Ascending aorta (tissue), 2 donors: ENCODE measurements at regions not wholly inside any gene's neighbourhood (a gene's known extent, or its start where the extent isn't known, plus 50 kb on each side); places are given as distances from the start of the nearest gene placed in this dataset.
A peak's percentile ranks its signal among the peaks of the same experiment; 100 is the strongest.

Experiments used
- DNase-seq, 2 donors: peaks; one replicate each; pipeline ENCODE4 v3.0.0-alpha.2; 2019; ENCODE audit warnings: low spot score in 2 of 2
- H3K27ac ChIP-seq, 2 donors: fragments of 200-600 bp; sonication (generic); one replicate each; pipeline ENCODE4 v1.5.1; 2016 to 2017; ENCODE audit warnings: mild to moderate bottlenecking in 1 of 2
- H3K27me3 ChIP-seq: fragments of 200-600 bp; sonication (generic); one replicate; pipeline ENCODE4 v1.5.1; 2017
- H3K36me3 ChIP-seq, 2 donors: fragments of 200-600 bp; sonication (generic); one replicate each; pipeline ENCODE4 v1.5.1; 2016
- H3K4me1 ChIP-seq, 2 donors: fragments of 200-600 bp; sonication (generic); one replicate each; pipeline ENCODE4 v1.5.1; 2016 to 2017; ENCODE audit warnings: mild to moderate bottlenecking in 1 of 2
- H3K4me3 ChIP-seq, 2 donors: fragments of 200-600 bp; sonication (generic); one replicate each; pipeline ENCODE4 v1.5.1; 2016 to 2017; ENCODE audit warnings: mild to moderate bottlenecking in 1 of 2
- H3K9me3 ChIP-seq, 2 donors: fragments of 200-600 bp; sonication (generic); one replicate each; pipeline ENCODE4 v1.5.1; 2016
- intact Hi-C: fragments of 100-400 bp; cut with DNase I; formaldehyde crosslinking; loops from one replicate; pipeline ENCODE4 v1.15.1; 2023
- TF ChIP-seq, protein P1 (sequence below), 3 experiments: fragments of 200-600 bp in 2 of 3; fragments of 450-650 bp in 1 of 3; sonication (generic) in 2 of 3; IDR thresholded peaks; one replicate each; pipeline ENCODE4 v1.5.1; 2016 to 2019; ENCODE audit warnings: antibody characterized with exemption in 3 of 3, mild to moderate bottlenecking in 1 of 3, moderate library complexity in 1 of 3

DNA sequence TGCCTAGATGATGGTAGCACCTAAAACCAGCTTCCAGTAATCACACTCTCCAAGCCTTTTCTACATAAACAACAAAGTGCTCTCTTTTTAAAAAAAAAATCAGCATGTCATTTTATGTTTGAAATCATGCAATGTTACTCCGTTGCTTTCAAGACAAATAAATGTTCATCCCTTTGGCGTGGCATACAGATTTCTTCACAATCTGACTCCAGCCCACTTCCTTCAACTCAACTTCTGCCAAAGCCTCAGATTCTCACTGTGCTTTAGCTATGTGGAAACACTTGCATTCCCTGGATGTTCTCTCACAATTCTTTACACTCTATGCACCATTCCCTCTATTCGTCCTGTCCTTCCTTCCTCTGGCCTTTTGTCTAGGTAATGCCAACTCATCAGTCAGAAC lies 206.3 kb upstream of the BLID start:
- H3K27ac ChIP-seq, result peak overlapping the region in 1 of 2 donors; percentile 65
- H3K4me3 ChIP-seq, result no peak overlapping the region
- intact Hi-C loops, result no loop called here
- H3K4me1 ChIP-seq, result peaks cover 0 to 20% of the 10 kb centered on the region in 2 donors
- TF ChIP-seq, protein P1, sequence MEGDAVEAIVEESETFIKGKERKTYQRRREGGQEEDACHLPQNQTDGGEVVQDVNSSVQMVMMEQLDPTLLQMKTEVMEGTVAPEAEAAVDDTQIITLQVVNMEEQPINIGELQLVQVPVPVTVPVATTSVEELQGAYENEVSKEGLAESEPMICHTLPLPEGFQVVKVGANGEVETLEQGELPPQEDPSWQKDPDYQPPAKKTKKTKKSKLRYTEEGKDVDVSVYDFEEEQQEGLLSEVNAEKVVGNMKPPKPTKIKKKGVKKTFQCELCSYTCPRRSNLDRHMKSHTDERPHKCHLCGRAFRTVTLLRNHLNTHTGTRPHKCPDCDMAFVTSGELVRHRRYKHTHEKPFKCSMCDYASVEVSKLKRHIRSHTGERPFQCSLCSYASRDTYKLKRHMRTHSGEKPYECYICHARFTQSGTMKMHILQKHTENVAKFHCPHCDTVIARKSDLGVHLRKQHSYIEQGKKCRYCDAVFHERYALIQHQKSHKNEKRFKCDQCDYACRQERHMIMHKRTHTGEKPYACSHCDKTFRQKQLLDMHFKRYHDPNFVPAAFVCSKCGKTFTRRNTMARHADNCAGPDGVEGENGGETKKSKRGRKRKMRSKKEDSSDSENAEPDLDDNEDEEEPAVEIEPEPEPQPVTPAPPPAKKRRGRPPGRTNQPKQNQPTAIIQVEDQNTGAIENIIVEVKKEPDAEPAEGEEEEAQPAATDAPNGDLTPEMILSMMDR (IDR thresholded peaks at IDR 0.05), result no peak
- no peaks in the 10 kb centered on the region for H3K36me3 ChIP-seq
- H3K9me3 ChIP-seq, result no peaks in the 10 kb centered on the region
- H3K27me3 ChIP-seq, result no peaks in the 10 kb centered on the region
- no peak for DNase-seq

DNA sequence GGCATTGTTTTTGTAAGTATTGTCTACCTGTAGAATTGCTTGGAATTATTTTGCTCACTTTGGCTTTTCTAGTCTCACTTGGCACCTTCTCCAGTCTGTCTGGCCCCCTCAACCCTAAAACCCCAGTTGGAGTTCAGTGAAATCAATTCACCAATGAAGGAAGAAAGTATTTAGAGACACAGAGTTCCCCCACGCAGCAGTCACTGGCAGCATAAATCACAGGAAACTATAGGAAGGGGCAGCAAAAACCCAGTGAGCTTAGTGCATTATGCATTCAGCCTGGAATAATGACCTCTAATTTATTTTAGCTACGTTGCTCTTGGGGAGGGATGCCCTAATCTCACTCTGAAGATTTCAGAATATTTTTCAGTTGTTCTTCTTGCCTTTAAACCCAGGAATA lies 204.7 kb upstream of the BLID start:
- Histone ChIP-seq H3K9me3 (no peaks in the 10 kb centered on the region), H3K36me3 (no peaks in the 10 kb centered on the region), H3K27me3 (no peaks in the 10 kb centered on the region), H3K4me3 (no peak overlapping the region), H3K4me1 (peaks cover 0 to 25% of the 10 kb centered on the region in 2 donors), H3K27ac (peak overlapping the region; percentile 4 to 65)
- TF ChIP-seq, protein P1 (IDR thresholded peaks at IDR 0.05), result no peak
- DNase-seq, result no peak
- intact Hi-C loops, result no loop called here

DNA sequence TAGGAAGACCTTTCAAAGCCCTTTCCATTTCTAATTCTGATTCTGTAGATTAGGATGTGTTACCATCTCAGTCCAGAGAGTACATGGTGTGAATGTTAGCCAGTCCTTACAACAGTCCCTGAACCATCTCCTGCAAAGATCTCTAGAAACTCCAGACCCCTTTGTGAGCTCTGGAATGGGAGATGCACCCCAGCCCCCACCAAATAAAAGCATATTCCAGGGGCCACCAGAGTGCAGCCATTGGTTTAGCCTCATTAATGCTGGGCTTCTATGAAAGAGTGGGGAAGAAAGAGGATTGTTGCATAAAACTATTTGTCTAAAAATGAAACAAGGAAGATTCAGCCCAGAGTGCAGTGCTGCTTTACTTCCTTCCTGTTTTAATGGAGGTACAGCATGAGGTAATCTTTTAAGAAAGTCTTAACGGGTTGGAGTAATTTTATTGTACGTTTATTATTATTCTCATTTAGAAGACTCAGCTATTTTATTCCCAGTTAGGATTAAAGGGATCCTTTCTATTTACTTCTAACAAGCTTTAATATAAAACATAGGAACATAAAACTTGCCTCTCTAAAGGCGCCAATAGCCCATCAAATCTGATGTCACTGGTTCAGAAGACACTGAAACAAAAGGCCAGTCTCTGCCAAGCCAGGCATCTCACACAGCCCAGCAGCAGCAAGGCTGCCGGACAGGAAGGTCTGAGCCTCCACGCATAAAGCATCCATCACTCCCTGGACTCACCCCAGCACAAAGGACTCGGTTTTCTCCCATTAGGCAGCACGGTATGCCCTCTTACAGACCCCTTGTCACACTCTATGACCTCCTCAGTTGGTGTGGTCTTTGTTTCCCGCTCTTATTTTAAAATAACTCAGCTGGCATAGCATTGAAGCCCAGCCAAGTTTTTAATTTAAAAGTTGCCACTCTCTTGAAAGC lies 203.9 kb upstream of the BLID start:
- H3K4me3 ChIP-seq, result peak overlapping the region in 1 of 2 donors; percentile 19
- intact Hi-C loops, result no loop called here

DNA sequence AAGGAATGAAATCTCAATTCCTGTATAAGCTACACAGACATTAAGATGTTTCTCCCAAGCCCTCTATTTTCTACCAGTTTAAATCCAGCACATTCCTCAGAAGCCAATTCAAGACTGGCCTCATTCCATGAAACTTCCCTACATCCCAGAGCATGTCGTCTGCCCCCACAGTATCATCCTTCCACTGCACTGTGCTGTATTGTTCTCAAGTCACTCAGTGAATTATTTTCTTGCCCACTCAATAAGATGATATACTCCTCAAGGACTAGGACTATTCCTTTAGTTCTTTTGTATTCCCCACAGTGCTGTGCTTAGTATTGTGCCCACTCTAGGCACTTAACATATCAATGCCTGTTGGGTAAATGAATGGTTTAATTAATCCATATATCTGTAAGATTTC lies 203.1 kb upstream of the BLID start:
- Histone ChIP-seq H3K4me3 (no peak overlapping the region), H3K4me1 (peaks cover 0 to 25% of the 10 kb centered on the region in 2 donors), H3K36me3 (no peaks in the 10 kb centered on the region), H3K27me3 (no peaks in the 10 kb centered on the region), H3K27ac (peak overlapping the region in 1 of 2 donors; percentile 65), H3K9me3 (no peaks in the 10 kb centered on the region)
- intact Hi-C loops, result no loop called here
- TF ChIP-seq, protein P1 (IDR thresholded peaks at IDR 0.05), result no peak
- DNase-seq, result no peak

More for the DNA sequence above, 203.9 kb upstream of the BLID start:
- Histone ChIP-seq H3K27ac (peak overlapping the region; percentile 4 to 65), H3K4me1 (peaks cover 0 to 25% of the 10 kb centered on the region in 2 donors), H3K9me3 (no peaks in the 10 kb centered on the region), H3K27me3 (no peaks in the 10 kb centered on the region), H3K36me3 (no peaks in the 10 kb centered on the region)
- no peak for DNase-seq
- TF ChIP-seq, protein P1 (IDR thresholded peaks at IDR 0.05), result no peak

DNA sequence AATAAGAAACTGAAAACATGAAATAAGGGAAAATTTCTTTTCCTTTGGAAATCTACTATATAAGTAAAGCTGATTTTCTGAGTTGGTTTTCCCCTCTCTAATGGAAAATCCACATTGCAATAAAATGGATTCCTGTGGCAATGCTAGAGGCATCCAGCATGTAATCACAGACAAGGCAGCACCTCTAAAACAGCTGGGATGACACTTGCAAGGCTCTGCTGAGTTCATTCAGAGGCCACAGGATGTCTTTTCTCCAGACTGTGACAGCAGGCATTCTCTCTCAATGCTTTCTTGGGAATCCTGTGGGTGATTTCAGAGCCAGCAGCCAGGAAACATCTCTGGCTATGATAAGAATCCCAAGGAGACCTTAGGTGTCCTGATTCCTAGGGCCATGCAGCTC lies 201.3 kb upstream of the BLID start:
- intact Hi-C loops, result no loop called here
- Histone ChIP-seq H3K36me3 (no peaks in the 10 kb centered on the region), H3K4me1 (peaks cover 0 to 22% of the 10 kb centered on the region in 2 donors), H3K27me3 (no peaks in the 10 kb centered on the region), H3K9me3 (no peaks in the 10 kb centered on the region), H3K27ac (no peak overlapping the region), H3K4me3 (no peak overlapping the region)
- TF ChIP-seq, protein P1 (IDR thresholded peaks at IDR 0.05), result no peak
- no peak for DNase-seq
